ENCODE measurements at regions not wholly inside any gene's neighbourhood (a gene's known extent, or its start where the extent isn't known, plus 50 kb on each side); places are given as distances from the start of the nearest gene placed in this dataset.

- TF ChIP-seq CTCF (IDR thresholded peaks at IDR 0.05), result no peak
- no peak for TF ChIP-seq POLR2A (IDR thresholded peaks at IDR 0.05)
These were observed 365.3 kb upstream of the SULF2 start for GRCh38 chr20:48150568-48150967.
